ENCODE measurements at regions not wholly inside any gene's neighbourhood (a gene's known extent, or its start where the extent isn't known, plus 50 kb on each side); places are given as distances from the start of the nearest gene placed in this dataset.

GRCh38 chr5:125377141-125377540 is 630.7 kb upstream of the ZNF608 start:
- no peak for DNase-seq (ENCODE audit: low read depth in 3 of 3)

- no peak for DNase-seq (ENCODE audit: low read depth in 3 of 3)
Observed at GRCh38 chr5:125381290-125381689, 634.9 kb upstream of the ZNF608 start.

- DNase-seq (ENCODE audit: low read depth in 3 of 3), result no peak
Observed at GRCh38 chr5:125384071-125384470, 637.6 kb upstream of the ZNF608 start.

GRCh38 chr5:125390326-125390725 is 643.9 kb upstream of the ZNF608 start:
- no peak for DNase-seq (ENCODE audit: low read depth in 3 of 3)

GRCh38 chr5:125393221-125393815 is 646.9 kb upstream of the ZNF608 start:
- no peak for DNase-seq (ENCODE audit: low read depth in 3 of 3)

- no peak for DNase-seq (ENCODE audit: low read depth in 3 of 3)
Observed at GRCh38 chr5:125394661-125395280, 648.3 kb upstream of the ZNF608 start.

GRCh38 chr5:125396462-125396861 is 650.0 kb upstream of the ZNF608 start:
- DNase-seq (ENCODE audit: low read depth in 3 of 3), result no peak

- DNase-seq (ENCODE audit: low read depth in 3 of 3), result no peak
Observed at GRCh38 chr5:125398466-125398865, 652.0 kb upstream of the ZNF608 start.

GRCh38 chr5:125399885-125400284 is 653.4 kb upstream of the ZNF608 start:
- DNase-seq (ENCODE audit: low read depth in 3 of 3), result no peak

GRCh38 chr5:125401724-125402622 is 655.5 kb upstream of the ZNF608 start:
- DNase-seq (ENCODE audit: low read depth in 3 of 3), result no peak

GRCh38 chr5:125402787-125403186 is 656.3 kb upstream of the ZNF608 start:
- no peak for DNase-seq (ENCODE audit: low read depth in 3 of 3)

GRCh38 chr5:125404056-125404455 is 657.6 kb upstream of the ZNF608 start:
- no peak for DNase-seq (ENCODE audit: low read depth in 3 of 3)

GRCh38 chr5:125408448-125409233 is 662.2 kb upstream of the ZNF608 start:
- no peak for DNase-seq (ENCODE audit: low read depth in 3 of 3)

GRCh38 chr5:125409234-125409860 is 662.9 kb upstream of the ZNF608 start:
- DNase-seq (ENCODE audit: low read depth in 3 of 3), result no peak

GRCh38 chr5:125409861-125410536 is 663.6 kb upstream of the ZNF608 start:
- no peak for DNase-seq (ENCODE audit: low read depth in 3 of 3)

- no peak for DNase-seq (ENCODE audit: low read depth in 3 of 3)
Observed at GRCh38 chr5:125410537-125411070, 664.2 kb upstream of the ZNF608 start.

GRCh38 chr5:125411071-125411743 is 664.8 kb upstream of the ZNF608 start:
- no peak for DNase-seq (ENCODE audit: low read depth in 3 of 3)

GRCh38 chr5:125411744-125412560 is 665.5 kb upstream of the ZNF608 start:
- no peak for DNase-seq (ENCODE audit: low read depth in 3 of 3)

Data from stimulated activated CD4-positive, alpha-beta T cell treated with anti-CD3 and anti-CD28 coated beads, TNF-alpha, amount 100 ng/mL, for 48 hours (primary cell).